Retinal pigment epithelial cell (primary cell): ENCODE measurements at regions not wholly inside any gene's neighbourhood (a gene's known extent, or its start where the extent isn't known, plus 50 kb on each side); places are given as distances from the start of the nearest gene placed in this dataset.
"Not testable (repeated sequence)": the region's sequence is repeated elsewhere in the genome, so short reads cannot be mapped to it uniquely, and the experiment has no call there.

Source experiments
- DNase-seq: peaks from one replicate; pipeline ENCODE4 v3.0.0-alpha.2; 2010; ENCODE audit warnings: low read depth
- H3K4me3 ChIP-seq: 2 replicates; pipeline ENCODE4 v1.5.1; 2011; ENCODE audit warnings: mild to moderate bottlenecking, low read length, control low read depth, moderate library complexity
- TF ChIP-seq, protein P1 (sequence below): conservative IDR thresholded peaks from 2 replicates; pipeline ENCODE4 v1.5.1; 2011; ENCODE audit warnings: low read depth, low read length, control low read depth, inconsistent platforms

DNA sequence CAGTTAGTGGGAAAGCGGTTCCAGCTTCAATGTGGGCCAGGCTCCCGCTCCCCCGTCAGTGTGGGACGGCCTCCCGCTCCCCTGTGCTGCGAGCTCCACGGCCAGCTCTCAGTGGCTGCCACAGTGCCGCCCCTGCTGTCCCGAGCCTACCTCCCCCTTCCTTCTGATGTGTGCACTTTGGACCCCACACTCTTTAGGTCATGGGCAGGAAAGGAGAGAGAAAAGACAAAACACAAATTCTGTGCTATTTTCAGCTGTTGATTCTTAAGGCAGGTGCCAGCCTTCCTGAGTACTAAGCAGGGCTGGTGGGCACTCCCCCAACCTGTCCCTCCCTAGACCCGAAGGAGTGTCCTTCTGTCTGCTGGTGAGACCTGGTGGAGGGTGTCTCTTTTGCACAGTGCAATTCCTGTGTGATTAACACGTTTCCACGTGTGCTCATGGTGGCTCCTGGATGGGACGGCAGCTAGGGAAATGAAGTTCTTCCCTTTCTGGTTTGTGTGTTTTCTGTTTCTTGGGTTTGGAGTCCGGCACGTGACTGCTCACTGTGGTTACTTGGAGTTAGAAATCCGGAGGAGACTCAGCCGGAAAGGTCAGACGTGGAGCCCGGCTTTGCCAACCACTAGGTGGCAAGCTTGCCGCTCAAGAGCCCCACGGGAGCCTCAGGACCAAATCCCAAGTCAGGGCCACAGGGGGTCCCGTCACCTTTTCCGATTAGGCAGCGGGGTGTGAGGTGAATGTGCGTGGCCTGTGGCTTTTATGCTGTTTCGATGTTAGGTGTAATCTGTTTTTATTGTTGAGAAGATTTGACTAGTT is 130.3 kb downstream of the LAT start:
- TF ChIP-seq, protein P1, sequence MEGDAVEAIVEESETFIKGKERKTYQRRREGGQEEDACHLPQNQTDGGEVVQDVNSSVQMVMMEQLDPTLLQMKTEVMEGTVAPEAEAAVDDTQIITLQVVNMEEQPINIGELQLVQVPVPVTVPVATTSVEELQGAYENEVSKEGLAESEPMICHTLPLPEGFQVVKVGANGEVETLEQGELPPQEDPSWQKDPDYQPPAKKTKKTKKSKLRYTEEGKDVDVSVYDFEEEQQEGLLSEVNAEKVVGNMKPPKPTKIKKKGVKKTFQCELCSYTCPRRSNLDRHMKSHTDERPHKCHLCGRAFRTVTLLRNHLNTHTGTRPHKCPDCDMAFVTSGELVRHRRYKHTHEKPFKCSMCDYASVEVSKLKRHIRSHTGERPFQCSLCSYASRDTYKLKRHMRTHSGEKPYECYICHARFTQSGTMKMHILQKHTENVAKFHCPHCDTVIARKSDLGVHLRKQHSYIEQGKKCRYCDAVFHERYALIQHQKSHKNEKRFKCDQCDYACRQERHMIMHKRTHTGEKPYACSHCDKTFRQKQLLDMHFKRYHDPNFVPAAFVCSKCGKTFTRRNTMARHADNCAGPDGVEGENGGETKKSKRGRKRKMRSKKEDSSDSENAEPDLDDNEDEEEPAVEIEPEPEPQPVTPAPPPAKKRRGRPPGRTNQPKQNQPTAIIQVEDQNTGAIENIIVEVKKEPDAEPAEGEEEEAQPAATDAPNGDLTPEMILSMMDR: peak; percentile 65
- not testable (repeated sequence) for H3K4me3 ChIP-seq
- DNase-seq: peak; percentile 19

DNA sequence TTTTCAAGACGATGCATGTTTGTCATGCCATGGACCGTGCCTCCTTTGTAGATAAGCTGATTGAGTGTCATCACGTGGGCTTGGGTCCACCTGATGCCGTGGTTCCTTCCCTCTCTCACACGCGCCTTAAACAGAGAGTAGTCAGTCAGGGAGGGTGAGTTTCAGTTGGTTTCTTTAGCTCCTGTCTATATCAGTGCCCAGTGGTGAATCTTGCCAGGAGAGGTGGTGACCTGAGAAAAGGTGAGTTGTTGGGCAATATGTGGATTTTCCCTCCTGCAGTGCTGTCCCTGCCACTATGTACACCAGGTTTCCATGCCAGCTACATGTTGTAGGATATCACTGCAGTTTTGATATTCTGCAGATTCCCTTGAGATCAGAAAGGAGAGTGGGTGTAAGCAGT is 129.7 kb downstream of the LAT start:
- DNase-seq: no peak
- TF ChIP-seq, protein P1: no peak
- H3K4me3 ChIP-seq: no peak overlapping the region

DNA sequence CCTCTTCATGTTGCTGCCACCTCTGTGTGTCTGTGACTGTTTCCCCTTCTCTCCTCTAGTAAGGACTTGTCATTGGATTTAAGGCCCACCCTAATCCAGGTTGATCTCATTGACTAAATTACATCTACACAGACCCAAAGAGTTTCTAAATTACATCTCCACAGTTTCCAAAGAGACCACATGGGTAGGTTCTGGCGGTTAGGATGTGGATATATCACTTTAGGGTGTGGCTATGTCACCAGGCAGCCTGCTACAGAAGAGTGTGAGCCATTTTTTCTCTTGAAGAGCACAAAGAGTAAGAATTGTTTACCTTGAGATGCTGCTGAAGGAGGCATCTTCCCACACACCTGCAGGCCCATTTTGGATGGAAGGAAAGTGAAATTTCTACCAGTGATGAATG is 128.6 kb downstream of the LAT start:
- DNase-seq, H3K4me3 ChIP-seq: not testable (repeated sequence)

DNA sequence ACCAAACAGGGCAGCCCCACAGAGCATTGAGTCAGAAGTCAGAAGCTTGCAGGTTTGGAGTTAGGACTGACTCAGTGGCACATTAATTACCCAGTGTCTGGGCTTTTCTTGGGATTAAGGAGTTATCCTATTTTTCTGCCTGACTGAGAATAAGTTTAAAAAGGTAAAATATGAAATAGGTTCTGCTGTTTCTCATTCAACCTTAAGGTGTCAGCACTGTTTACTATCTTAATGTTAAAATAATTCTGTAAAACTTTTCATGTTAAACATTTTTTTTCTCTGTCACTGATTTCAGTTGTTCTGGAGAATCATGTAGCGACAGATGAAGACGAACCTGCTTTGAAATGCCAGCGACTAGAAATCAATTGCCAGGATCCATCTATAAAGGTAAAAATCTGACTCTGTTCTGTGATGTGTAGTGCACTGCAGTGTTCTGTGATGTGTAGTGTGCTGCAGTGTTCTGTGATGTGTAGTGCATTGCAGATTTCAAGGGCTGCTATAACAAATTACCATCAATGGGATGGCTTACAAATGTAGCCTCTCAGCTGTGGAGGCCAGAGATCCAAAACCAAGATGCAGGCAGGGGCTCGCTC is 128.0 kb downstream of the LAT start:
- no peak overlapping the region for H3K4me3 ChIP-seq
- peak; percentile 29 for DNase-seq
- TF ChIP-seq, protein P1: peak; percentile 19

DNA sequence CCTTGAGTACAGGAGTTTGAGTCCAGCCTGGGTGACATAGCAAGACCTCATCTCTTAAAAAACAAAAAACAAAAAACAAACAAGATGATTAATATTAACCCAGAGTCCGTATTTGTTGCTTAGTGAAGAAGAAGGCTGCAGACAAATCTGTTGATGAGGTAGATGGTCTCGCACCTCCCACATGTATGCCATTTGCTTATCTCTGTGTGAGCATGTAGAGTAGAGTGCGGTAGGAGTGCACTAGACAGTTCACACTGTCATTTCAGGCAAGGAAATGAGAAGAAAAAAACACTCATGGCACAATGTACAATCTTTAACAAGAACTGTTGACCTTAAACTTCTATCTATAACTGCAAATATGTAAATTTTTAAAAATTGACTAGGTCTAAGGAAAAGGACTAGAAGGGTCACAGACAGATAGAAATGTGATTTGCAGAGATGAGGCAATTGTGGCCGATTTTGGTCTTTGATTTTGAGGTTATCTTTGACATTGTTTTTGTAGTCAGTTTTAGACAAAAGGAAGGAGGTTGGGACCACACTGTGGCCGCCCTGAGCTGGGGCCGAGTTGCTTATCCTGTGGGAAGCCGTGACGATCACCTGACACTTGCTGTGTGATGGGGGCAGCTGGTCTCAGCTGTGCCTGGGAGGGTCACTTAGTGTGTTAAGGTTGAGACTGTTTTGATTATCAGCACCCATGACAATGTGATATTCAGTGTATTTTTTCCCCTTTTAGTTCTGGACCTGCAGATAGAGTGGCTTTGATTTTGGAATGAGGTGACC is 127.2 kb downstream of the LAT start:
- DNase-seq, H3K4me3 ChIP-seq: not testable (repeated sequence)

DNA sequence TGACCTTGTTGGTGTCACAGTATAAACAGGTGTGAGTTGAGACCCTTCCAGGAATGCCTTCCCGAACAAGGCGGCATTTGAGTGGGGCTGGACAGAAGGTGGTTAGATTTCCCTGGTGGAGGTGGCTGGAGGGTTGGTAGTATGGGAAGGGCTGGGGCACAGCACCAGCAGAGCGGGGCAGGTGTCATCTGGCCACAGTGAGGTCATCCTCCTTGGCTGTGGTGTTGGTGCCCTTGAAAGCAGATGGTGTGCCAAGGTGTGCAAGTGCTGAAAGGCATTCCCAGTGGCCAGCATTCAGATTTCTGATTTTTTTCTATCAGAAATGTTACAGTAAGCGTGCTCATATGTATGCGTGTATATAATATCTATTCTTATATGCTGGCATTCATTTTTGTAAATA is 126.6 kb downstream of the LAT start:
- DNase-seq: no peak
- TF ChIP-seq, protein P1: no peak
- no peak overlapping the region for H3K4me3 ChIP-seq

DNA sequence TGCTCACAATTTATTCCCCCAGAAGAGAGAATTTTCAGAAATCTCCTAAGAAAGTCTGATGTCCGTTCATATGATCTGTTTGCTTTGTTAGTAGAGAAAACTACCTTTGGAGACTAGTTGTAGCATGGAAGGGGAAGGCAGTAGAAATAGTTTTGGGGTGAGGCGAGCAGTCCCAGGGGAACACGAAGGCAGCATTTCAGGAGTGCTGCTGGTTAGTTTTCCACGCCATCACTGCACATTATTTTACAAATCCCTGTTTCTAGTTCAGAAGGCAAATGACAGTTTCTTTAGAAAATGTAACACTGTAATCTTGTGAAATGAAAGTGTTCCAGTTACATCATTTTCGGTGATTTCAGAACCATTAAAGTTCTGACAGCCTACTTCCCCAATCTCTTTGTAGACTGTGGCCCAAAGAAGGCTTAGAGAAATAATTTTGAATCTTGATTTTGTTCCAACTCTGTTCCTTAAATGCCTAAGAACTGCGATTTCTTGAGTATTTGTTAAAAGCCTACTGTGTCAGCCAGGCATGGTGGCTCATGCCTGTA is 123.8 kb downstream of the LAT start:
- H3K4me3 ChIP-seq, DNase-seq: not testable (repeated sequence)

DNA sequence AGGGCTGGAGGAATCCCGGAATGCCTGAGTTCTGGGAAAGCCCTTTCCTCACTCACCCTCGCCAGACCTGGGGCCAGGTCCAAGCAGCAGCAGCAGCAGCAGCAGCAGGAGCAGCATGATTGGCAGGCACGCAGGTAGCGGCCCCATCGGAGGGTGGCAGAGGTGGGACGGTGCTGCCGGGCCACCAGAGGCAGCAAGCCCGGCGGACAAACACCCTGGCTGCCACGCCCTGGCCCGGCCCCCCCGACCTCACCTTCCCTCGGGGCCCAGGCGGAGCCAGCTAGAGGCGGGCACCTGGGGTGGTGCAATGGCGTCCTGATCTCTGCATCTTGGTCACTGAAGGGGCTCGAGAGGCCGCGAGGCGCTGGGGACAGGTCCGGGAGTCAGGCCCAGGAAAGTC is 122.4 kb downstream of the LAT start:
- TF ChIP-seq, protein P1: no peak
- no peak for DNase-seq
- no peak overlapping the region for H3K4me3 ChIP-seq

DNA sequence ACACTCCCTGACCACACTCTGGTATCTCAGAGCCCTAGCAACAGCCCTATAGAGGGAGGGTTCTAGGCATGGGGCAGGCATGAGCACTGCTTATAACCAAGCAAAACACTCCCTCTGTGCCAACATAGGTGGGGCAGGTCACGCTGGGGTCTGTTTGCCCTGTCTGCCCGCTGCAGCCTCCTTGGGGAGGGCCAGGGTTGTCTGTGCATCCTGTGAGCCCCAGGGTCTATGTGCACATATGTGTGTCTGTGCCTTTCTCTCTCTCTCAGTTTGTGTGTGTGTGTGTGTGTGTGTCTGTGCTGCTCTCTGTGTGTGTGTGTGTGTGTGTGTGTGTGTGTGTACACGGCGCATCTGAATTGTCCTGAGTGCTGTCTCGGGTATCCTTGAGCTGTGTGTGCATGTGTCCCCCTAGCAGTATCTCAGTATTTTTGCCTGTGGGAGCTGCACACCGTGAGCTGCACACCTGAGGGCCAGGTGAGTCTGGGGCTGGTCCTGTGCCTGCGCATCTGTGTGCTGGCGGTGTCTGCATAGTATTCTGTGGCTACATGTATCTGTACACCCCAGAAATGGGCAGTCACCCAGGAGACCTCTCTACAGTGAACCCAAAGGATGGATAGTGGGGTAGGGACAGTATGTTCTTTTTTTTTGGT is 121.5 kb downstream of the LAT start:
- not testable (repeated sequence) for DNase-seq, H3K4me3 ChIP-seq

DNA sequence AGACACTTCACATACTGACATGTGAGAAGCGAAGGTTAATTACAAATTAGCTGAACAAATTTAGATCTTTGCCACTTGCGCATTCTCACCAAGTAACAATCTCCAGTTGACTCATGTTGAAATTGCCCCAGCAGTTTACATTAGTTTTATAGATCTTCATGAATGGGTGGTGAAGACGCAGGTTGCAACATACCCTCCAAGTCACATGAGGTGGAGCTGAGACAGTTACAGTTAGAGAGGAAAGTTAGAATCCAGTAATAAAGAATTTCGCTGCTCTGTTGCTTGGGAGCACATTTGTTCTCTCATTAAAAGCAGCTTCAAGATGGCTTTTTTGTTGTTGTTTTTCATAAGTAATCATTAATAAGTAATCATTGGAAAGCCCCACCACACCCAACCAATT is 119.7 kb downstream of the LAT start:
- not testable (repeated sequence) for DNase-seq

DNA sequence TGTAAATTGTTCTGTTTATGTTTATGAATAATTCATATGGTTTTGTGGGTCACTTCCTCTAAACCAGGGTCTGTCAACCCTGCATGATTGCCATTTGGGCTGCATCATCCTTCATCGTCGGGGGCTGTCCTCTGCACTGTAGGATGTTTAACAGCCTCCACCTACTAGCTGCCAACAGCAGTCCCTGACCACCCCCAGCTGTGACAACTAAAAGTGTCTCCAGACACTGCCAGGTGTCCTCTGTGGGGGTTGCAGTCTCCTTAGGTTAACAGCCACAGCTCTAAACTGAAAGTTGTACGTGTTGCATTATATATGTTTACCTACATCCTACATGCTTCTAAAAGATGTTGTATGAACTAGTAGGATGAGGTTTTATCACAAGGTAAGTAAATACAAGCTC is 113.1 kb downstream of the LAT start:
- H3K4me3 ChIP-seq: not testable (repeated sequence)

More for the DNA sequence above, 119.7 kb downstream of the LAT start:
- not testable (repeated sequence) for H3K4me3 ChIP-seq

More for the DNA sequence above, 113.1 kb downstream of the LAT start:
- not testable (repeated sequence) for DNase-seq
